Neural progenitor cell (in vitro differentiated cells): ENCODE measurements at regions not wholly inside any gene's neighbourhood (a gene's known extent, or its start where the extent isn't known, plus 50 kb on each side); places are given as distances from the start of the nearest gene placed in this dataset.

Experiments used
- CTCF ChIP-seq: fragments of 200-600 bp; sonication (generic); IDR thresholded peaks from 2 replicates; pipeline ENCODE4 v1.5.1; 2017; ENCODE audit warnings: antibody characterized with exemption, mild to moderate bottlenecking
- EZH2phosphoT487 ChIP-seq: fragments of 200-600 bp; sonication (generic); IDR thresholded peaks from 2 replicates; pipeline ENCODE4 v1.6.1; 2017; ENCODE audit warnings: antibody characterized with exemption

- TF ChIP-seq CTCF (no peak), EZH2phosphoT487 (no peak)
Observed at GRCh38 chr3:144650380-144650779, 678.8 kb downstream of the DIPK2A start.
